ENCODE measurements at regions not wholly inside any gene's neighbourhood (a gene's known extent, or its start where the extent isn't known, plus 50 kb on each side); places are given as distances from the start of the nearest gene placed in this dataset.

- Histone ChIP-seq H3K79me1 (ENCODE audit: low read depth, low read length) (no peaks in the 10 kb centered on the region), H3K18ac (ENCODE audit: extremely low read depth, low read length) (no peak overlapping the region), H4K91ac (replicated peaks; ENCODE audit: insufficient read length, low read length) (no peak overlapping the region), H3K36me3 (ENCODE audit: control insufficient read depth in 2 of 4, insufficient read depth in 4 of 4, low read length in 3 of 4) (no peaks in the 10 kb centered on the region), H4K20me1 (replicated peaks in 1 of 2; ENCODE audit: control insufficient read depth in 1 of 2, insufficient read depth in 2 of 2, low read length in 2 of 2) (no peaks in the 10 kb centered on the region), H3K9ac (replicated peaks in 1 of 4; ENCODE audit: extremely low read depth in 1 of 4, low read depth in 3 of 4, low read length in 3 of 4) (no peak overlapping the region), H4K5ac (ENCODE audit: insufficient read length, low read depth, low read length) (no peak overlapping the region), H3K79me2 (ENCODE audit: control insufficient read depth in 1 of 2, insufficient read depth in 2 of 2, low read length in 2 of 2) (no peaks in the 10 kb centered on the region), H2AFZ (ENCODE audit: low read length) (no peak overlapping the region), H3K23ac (ENCODE audit: insufficient read length) (no peak overlapping the region), H3K4me1 (replicated peaks in 1 of 4; ENCODE audit: control insufficient read depth in 3 of 4, insufficient read depth in 4 of 4, low read length in 3 of 4) (peaks cover 0 to 5% (median 1%) of the 10 kb centered on the region in 4 experiments; a peak in 4 of 7 replicates), H3K14ac (ENCODE audit: insufficient read length) (no peak overlapping the region), H4K8ac (ENCODE audit: extremely low read depth, insufficient read depth, low read length) (no peak overlapping the region), H3K27ac (ENCODE audit: low read depth, low read length) (no peak overlapping the region), H3K4me2 (ENCODE audit: insufficient read depth in 1 of 2, low read depth in 2 of 2, low read length in 2 of 2) (no peak overlapping the region), H3K27me3 (replicated peaks in 1 of 4; ENCODE audit: control insufficient read depth in 3 of 4, extremely low read depth in 1 of 4, insufficient read depth in 3 of 4, low read length in 3 of 4) (no peaks in the 10 kb centered on the region), H2BK20ac (ENCODE audit: low read length) (0 out of 2 replicates have a peak overlapping the region, but pooled peaks have one; percentile 6), H3K4ac (replicated peaks; ENCODE audit: insufficient read length, low read depth, low read length) (no peak overlapping the region), H3K56ac (replicated peaks; ENCODE audit: insufficient read length, low read depth, low read length) (no peak overlapping the region), H2BK12ac (ENCODE audit: low read depth, low read length) (no peak overlapping the region), H2BK120ac (replicated peaks; ENCODE audit: low read depth, low read length) (no peak overlapping the region), H2AK5ac (ENCODE audit: low read depth, low read length) (no peak overlapping the region), H3K4me3 (ENCODE audit: extremely low read depth in 1 of 4, insufficient read depth in 2 of 4, low read depth in 3 of 4, low read length in 4 of 4) (no peak overlapping the region), H3K23me2 (ENCODE audit: low read depth, low read length) (no peaks in the 10 kb centered on the region), H3K9me3 (ENCODE audit: insufficient read depth in 2 of 2, low read depth in 1 of 2, low read length in 1 of 2) (no peaks in the 10 kb centered on the region), H2BK15ac (ENCODE audit: low read length) (no peak overlapping the region), H2BK5ac (ENCODE audit: low read depth, low read length) (no peak overlapping the region)
- 91% methylated on average over 3 of the region's 3 CpGs; no CpG with 5 or more reads in 1 of the 2 experiments for WGBS, 2 experiments (ENCODE audit: extremely low coverage in 1 of 2, insufficient coverage in 1 of 2, insufficient read length in 1 of 2, insufficient replicate concordance in 2 of 2, low coverage in 1 of 2, low lambda C conversion rate in 2 of 2, missing lambda C conversion rate in 1 of 2)
- FAIRE-seq (no peak), DNase-seq (ENCODE audit: low read depth in 1 of 2, low spot score in 2 of 2) (no peak)
- CTCF ChIA-PET (ENCODE audit: partially characterized antibody): interaction anchor here (0.7 to 8.9 kb wide), 13 partner anchors 8 to 301 kb away, joined by 3 to 77 read pairs (median 9); partner anchors contain the start of gene TSC22D2
- POLR2A ChIA-PET (ENCODE audit: partially characterized antibody): interaction anchor here (1.5 kb wide), 1 partner anchor 10 kb away, joined by 3 read pairs; no protein-coding TSS in a partner anchor
- no peak for TF ChIP-seq JUN (IDR thresholded peaks at IDR 0.05; ENCODE audit: low read depth, low read length)
- TF ChIP-seq JUND (IDR thresholded peaks at IDR 0.05; ENCODE audit: low read length): no peak
- no peak for TF ChIP-seq RBBP5 (IDR thresholded peaks at IDR 0.05; ENCODE audit: borderline replicate concordance, low read depth, low read length)
- no peak for TF ChIP-seq CREB1 (IDR thresholded peaks at IDR 0.05)
- no peak for TF ChIP-seq BRCA1 (IDR thresholded peaks at IDR 0.05; ENCODE audit: low read depth, low read length)
- TF ChIP-seq POU5F1 (IDR thresholded peaks at IDR 0.05; ENCODE audit: low read depth, low read length): no peak
- TF ChIP-seq GABPA (IDR thresholded peaks at IDR 0.05; ENCODE audit: borderline replicate concordance, insufficient read depth, low read length): no peak
- no peak for TF ChIP-seq SP2 (IDR thresholded peaks at IDR 0.05; ENCODE audit: low read length)
- no peak for TF ChIP-seq MAFK (IDR thresholded peaks at IDR 0.05; ENCODE audit: low read depth, low read length)
- TF ChIP-seq EP300 (IDR thresholded peaks at IDR 0.05; ENCODE audit: borderline replicate concordance in 1 of 2, low read depth in 2 of 2, low read length in 2 of 2): no peak
- TF ChIP-seq CBX8 (IDR thresholded peaks at IDR 0.05; ENCODE audit: borderline replicate concordance, low read depth, low read length): no peak
- no peak for TF ChIP-seq CHD2 (IDR thresholded peaks at IDR 0.05; ENCODE audit: low read length)
Measured at GRCh38 chr3:150237490-150237889, 170.6 kb upstream of the TSC22D2 start.
